LHCN-M2 (cell line): ENCODE measurements at regions not wholly inside any gene's neighbourhood (a gene's known extent, or its start where the extent isn't known, plus 50 kb on each side); places are given as distances from the start of the nearest gene placed in this dataset.
"Not testable (repeated sequence)": the region's sequence is repeated elsewhere in the genome, so short reads cannot be mapped to it uniquely, and the experiment has no call there.

Source experiments
- DNase-seq: peaks from one replicate; pipeline ENCODE4 v3.0.0-alpha.2; 2012; ENCODE audit warnings: low read depth

GRCh38 chr2:228597032-228597431, 415.5 kb upstream of the SPHKAP start:
- DNase-seq, result no peak

DNA sequence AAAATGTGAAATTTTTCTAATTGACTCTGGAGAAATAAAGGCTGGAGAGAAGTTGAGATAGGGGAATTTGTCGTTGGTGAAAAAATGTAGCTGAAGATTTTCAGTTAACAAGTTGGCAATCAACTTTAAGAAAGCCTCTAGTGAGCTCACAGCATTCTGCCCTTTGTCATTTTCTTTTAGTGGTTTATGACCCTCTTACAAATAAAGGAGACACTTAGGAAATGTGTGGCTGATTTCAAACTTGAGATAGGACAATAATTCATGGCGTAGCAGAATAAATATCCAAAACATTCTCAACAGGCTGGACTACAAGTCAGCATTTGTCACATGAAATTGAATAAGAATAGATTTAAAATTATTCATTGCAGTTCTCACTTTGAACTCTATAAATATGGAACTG, 412.5 kb upstream of the SPHKAP start:
- no peak for DNase-seq

DNA sequence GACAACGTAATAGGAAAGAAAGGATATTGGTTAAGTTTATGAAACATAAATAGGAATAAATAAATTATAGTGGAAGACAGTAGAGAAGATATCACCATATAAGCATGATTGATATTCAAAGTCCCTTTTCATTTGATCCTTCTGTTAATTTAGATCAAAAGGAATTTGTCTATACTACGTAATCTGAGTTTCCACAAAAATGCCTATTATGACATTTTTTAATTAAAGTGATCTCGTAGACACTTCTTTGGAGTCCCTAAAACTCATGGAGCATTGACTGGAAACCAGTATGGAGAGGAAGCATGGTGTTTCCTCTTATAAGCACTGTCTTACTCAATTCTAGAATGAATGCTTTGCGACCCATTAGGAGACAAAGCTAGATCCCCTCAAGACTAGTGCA, 411.4 kb upstream of the SPHKAP start:
- no peak for DNase-seq

DNA sequence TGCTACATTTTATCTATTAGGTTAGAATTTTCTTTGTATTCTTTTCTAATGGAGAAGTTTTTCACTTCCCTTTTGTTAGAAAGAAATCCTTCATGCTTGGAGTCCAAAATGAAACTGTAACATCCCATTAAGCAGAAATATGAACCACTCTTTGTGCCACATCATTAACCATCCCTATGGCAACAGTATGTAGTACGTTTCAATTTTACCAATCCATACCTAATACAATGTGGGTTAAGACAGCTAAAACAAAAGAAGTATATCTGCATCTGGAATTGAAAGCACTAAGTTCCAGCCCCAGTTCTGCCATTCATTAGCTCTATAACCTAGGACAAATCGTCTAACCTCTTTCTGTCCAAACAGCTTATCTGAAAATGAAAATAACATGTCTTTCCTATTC, 409.2 kb upstream of the SPHKAP start:
- DNase-seq, result no peak

- DNase-seq, result no peak
These were observed 407.6 kb upstream of the SPHKAP start for GRCh38 chr2:228589115-228589514.

DNA sequence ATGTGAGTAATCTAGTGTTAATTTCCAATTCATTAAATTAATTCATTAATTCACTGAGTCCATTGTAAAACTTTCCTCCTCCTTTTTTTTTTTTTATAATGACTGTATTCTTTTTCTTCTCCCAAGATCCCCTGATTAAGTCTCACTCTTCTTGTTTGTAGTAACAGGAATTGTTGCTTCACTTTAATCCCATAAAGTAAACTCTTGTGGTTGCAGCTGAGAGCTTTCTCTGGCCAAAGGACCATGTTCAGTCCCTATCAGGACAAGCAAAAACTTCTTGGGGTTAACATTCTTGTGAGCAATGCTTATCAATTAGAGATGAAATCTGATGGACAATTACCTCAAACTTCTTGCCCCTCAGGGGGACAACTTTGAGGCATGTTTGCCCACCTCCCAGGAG, 400.2 kb upstream of the SPHKAP start:
- DNase-seq, result no peak

- no peak for DNase-seq
These were observed 394.4 kb upstream of the SPHKAP start for GRCh38 chr2:228575897-228576296.

DNA sequence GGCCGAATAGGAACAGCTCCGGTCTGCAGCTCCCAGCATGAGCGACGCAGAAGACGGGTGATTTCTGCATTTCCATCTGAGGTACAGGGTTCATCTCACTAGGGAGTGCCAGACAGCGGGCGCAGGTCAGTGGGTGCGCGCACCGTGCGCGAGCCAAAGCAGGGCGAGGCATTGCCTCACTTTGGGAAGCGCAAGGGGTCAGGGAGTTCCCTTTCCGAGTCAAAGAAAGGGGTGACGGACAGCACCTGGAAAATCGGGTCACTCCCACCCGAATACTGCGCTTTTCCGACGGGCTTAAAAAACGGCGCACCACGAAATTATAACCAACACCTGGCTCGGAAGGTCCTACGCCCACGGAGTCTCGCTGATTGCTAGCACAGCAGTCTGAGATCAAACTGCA, 386.8 kb upstream of the SPHKAP start:
- not testable (repeated sequence) for DNase-seq

DNA sequence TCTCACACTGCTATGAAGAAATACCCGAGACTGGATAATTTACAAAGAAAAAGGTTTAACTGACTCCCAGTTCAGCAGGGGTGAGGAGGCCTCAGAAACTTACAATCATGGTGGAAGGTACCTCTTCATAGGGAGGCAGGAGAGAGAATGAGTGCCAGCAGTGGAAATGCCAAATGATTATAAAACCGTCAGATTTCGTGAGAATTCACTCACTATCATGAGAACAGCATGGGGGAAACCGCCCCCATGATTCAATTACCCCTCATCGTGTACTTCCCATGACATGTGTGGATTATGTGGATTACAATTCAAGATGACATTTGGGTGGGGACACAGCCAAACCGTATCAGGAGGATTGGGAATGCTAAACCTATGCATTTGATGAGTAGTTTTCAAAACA, 380.3 kb upstream of the SPHKAP start:
- DNase-seq, result no peak

- no peak for DNase-seq
These were observed 378.4 kb upstream of the SPHKAP start for GRCh38 chr2:228559774-228560415.

DNA sequence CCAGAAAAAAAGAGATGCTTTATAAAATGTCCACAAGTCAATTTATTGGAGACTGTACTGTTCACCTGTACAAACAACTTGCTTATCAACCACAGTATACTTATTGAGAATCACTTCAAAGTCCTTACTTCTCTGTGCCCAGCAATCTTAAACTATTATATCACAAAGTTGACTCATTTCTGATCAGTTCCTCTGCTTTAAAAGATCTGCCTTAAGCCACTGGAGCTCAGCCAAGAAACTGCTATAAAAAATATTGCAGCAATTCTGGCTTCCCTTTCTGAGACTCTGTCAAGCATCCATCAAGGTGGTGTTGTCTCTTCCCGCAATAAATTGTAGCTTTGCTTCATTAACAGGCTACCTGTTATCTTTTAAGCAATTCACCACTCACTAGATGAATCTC, 375.2 kb upstream of the SPHKAP start:
- peak; percentile 14 for DNase-seq

- DNase-seq, result no peak
These were observed 368.0 kb upstream of the SPHKAP start for GRCh38 chr2:228549441-228550007.

DNA sequence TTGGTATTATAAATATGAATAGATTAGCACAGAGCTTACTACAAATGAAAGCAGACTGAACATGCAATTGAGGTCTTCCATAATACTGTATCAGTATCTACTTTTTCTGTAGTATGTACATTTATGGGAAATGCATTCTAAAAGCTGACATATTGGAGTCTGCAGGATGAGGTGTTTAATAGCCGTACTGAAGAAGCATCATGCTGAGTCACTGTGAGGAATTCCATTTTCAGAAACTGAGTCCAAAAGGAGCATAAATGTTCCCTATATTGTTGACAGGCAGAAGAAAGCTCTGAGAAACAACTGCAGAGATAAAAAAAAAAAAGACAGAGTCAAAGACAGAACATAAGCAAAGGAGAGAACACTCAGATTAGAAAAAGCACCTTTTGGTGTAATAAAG, 366.7 kb upstream of the SPHKAP start:
- no peak for DNase-seq

DNA sequence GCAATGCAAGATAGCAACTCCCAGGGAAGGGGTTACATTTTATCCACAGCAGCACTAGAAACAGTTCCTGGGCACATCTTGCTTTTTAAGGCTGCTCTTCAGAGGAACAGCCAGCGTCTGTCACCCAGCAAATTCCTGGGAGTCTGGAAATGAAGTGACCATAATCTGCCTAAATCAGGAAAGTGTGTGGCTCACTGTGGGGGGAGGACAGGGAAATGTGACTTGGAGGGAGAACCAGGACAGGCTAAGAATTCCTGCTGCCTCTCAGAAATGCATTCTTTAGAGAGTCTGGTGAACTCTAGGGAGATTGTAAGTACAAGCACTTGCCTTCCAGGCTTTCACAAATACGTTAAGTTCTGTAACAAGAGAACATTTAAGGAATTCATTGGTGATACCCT, 364.3 kb upstream of the SPHKAP start:
- DNase-seq, result no peak

DNA sequence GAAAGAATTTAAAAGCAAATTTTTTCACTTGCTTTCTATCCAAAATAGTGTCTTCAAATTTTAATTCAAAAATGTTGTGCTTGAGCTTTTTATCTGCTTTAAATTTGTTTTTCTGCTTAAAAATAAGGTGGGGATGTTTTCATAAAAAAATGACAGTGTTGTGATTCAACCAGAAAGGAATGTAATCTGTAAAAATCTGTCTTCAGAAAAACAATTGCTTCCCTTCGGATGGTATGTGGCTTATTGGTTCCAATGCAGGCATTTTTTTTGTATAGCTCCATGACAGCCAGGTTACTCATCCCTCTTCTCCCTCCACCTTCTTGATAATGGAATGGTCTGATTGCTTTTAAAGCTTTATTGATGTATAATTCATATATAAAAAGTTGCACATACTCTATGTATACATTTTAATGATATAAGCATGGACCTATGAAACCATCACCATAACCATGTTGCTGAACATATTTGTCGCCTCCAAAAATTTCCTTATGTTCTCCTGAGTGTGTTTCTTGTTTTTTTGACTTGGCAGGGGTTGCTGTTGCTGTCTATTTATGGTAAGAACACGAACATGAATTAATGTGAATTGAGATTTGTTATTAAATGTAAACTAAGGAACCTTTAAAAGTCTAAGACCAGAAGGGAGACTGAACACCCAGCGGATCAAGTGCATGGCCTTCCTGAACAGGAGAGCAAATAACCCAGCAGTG, 363.7 kb upstream of the SPHKAP start:
- peak; percentile 62 for DNase-seq

DNA sequence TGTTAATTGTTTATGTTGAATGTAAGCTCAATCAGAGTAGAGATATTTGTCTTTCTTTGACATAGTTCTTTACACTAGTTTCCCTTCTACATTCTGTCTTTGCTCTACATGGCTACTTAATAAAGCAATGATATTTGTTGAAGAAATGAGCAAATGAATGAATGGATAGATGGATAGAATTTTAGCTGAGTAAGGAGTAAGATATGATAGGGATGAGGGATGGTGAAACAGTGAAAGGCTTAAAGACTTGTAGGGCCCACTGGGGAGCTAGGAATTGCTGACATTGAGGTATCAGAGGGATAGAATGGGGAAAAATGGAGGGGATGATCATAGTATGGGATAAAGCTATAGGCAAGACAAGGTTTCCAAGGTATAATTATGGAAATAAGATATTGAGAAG, 361.6 kb upstream of the SPHKAP start:
- DNase-seq, result no peak

- no peak for DNase-seq
These were observed 360.8 kb upstream of the SPHKAP start for GRCh38 chr2:228542277-228542676.

DNA sequence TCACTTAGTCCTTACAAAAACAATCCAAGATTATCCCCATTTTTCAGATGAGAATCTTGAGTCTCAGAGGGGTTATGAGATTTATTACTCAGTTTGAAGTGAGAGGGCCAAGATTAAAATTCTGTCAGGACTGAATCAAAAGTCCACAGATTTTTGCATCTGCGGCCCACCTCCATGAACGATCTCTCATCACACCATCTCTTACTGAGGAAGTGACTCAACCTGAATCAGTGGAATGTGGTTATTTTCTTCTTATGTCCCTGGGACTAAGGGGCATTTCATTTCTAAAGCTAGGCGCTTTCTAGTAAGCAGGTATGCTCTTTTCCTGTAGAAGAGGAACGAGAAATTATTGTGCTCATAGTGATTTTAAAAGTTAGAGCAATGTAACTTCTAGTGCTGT, 360.3 kb upstream of the SPHKAP start:
- DNase-seq, result peak; percentile 46

GRCh38 chr2:228540976-228541375, 359.5 kb upstream of the SPHKAP start:
- DNase-seq, result no peak

GRCh38 chr2:228535396-228535795, 353.9 kb upstream of the SPHKAP start:
- DNase-seq, result peak; percentile 38

GRCh38 chr2:228533156-228533555, 351.7 kb upstream of the SPHKAP start:
- no peak for DNase-seq

GRCh38 chr2:228532233-228532632, 350.7 kb upstream of the SPHKAP start:
- no peak for DNase-seq

GRCh38 chr2:228527197-228527881, 345.9 kb upstream of the SPHKAP start:
- no peak for DNase-seq
